HK-2 (cell line): ENCODE measurements at regions not wholly inside any gene's neighbourhood (a gene's known extent, or its start where the extent isn't known, plus 50 kb on each side); places are given as distances from the start of the nearest gene placed in this dataset.

ENCODE experiments used
- DNase-seq: peaks from one replicate; pipeline ENCODE4 v3.0.0-alpha.2; 2018; ENCODE audit not compliant: unreplicated experiment

GRCh38 chr9:134487066-134487710 lies 154.4 kb upstream of the COL5A1 start:
- no peak for DNase-seq

DNA sequence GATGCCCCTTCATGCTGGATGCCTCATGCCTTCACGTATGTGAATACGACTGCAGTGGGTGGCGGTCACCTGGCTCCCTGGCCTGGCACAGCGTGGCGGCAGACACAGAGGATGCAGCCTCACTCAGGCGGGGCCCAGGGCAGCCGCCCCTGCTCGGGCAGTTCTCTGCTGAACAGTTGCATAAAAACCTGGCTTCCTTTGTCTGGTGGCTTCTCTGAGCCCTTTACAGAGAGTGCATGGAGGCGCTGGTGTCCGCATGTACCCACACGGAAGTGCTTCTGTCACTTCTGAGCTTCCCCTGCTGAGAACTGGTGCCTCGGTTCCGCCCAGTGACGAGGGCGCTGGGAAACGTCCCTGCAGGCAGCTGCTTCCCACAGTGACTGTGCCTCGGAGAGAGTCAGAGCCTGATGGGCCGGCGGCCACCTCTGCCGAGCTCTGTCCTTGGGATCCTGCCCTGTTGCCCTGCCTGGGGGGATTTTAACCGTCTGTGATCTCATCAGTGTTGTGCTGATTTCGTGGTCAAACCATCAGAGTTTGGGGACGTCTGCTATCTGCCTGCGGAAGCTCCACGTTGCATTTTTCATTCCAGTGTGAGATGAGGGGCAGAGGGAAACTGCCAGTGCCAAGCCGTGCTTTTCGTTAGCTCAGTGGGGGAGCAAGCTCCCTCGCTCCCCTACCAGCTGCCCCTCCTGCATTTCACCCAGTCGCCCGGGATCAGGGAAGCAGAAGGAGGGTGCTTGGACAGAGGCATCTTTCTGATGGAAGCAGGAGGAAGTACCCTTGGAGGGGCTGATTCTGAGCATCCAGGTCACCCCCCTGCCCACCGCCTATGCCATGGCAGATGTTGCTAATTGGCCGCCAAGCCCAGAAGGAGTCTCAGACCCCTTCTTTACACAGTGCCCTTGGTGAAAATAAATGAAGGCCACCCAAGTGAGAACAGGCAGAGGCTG lies 153.0 kb upstream of the COL5A1 start:
- no peak for DNase-seq

DNA sequence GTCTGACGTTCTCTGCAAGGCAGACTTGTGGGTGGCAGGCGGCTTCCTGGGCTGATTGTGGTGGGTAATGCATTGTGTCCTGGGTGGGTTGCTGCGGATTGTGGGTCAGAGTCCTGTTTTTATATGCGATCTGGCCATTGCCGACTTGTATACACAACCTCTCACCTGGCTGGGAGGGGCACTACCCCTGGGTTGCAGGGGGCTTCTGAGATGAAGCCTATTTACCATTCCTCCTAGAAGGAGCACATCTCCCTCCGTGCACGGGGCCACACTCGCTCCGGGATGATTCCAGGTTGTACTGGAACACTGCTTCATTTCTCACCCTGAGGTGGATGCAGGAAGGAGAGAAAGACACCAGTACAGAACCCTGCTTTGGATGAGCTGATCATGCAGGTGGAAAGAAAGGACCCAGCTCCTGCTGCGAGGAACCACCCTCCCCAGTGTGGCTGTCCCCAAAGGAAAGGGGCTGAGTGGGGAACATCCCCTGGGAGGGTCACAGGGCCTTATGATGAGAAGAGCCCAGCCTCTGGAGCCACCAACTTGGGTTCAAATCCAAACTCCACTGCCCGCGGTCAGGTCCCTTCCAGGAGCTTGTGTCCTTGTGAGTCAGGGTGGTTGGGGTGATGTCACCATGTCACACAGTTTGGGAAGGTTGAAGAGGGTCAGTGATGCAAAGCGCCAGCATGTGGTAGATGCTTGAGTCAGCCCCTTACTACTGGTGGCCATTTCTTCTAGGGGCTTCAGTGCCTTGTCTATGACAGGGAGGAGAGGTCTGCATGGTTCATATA lies 151.8 kb upstream of the COL5A1 start:
- no peak for DNase-seq

- DNase-seq = no peak
Observed at GRCh38 chr9:134490446-134490845, 151.2 kb upstream of the COL5A1 start.

DNA sequence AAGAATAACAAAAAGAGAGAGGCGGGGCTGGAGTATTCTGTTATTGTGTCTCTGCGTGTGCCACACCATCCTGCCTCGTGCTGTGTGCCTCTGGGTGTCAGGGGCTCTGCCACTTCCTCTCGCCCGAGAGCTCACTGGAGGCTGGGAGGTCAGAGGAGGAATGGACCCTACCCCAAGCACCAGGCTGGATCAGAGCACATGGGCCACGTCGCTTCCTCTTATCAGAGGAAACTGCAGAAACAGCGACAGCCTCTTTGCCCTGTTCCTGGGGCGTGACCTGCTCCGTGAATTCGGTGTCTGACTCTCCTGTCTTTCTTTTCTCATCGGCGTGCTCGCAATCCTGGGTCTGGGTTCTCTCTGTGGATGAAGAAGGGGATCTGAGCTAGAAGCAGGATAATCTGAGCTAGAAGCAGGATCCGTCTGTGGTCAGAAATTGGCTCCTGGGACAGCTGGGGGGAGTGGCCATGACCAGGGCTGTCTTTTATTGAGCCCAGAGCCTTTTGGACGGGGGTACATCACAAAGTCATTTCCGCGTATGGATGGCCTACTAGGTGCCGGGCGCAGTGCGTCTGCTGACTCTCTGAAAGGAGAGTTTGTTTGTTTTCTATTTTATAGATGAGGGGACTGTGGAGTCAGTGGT lies 150.3 kb upstream of the COL5A1 start:
- DNase-seq = no peak

DNA sequence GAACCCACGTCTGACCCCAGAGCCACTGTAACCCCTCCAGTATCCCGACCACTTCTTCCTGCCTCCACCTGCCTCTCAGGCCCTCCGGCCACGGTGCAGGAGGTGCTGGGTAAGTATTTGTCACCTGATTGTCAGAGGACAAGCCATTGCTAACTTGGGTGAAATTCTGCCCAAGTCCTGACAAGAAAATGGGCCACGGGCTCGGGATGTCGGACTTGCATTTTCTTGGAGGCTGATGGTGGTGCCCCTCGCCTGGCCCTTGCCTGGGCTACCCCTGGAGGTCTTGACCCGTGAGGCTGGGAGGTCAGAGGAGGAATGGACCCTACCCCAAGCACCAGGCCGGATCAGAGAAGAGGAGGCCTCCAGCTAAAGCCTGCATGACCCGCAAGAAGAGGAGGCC lies 149.7 kb upstream of the COL5A1 start:
- no peak for DNase-seq

DNA sequence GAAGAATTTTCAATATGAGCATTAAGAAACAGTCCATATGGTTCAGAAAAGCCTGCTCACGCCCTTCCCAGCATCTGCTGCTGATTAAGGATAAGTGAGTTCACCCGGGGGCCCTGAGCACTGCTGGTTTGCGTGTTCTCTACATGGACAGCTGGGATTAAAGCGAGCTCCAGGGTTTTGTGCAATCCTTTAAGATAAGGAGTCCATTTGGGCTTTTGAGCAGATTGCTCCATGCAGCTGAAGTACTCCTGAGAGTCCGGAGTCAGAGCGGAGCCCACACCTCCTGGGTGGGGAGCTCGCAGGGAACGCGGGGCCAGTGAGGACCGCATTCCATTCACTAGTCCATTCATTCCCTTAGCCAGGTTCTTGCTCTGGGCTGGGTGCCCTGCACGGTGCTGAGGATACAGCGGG lies 149.3 kb upstream of the COL5A1 start:
- DNase-seq = no peak

GRCh38 chr9:134492721-134493460 lies 148.7 kb upstream of the COL5A1 start:
- no peak for DNase-seq

DNA sequence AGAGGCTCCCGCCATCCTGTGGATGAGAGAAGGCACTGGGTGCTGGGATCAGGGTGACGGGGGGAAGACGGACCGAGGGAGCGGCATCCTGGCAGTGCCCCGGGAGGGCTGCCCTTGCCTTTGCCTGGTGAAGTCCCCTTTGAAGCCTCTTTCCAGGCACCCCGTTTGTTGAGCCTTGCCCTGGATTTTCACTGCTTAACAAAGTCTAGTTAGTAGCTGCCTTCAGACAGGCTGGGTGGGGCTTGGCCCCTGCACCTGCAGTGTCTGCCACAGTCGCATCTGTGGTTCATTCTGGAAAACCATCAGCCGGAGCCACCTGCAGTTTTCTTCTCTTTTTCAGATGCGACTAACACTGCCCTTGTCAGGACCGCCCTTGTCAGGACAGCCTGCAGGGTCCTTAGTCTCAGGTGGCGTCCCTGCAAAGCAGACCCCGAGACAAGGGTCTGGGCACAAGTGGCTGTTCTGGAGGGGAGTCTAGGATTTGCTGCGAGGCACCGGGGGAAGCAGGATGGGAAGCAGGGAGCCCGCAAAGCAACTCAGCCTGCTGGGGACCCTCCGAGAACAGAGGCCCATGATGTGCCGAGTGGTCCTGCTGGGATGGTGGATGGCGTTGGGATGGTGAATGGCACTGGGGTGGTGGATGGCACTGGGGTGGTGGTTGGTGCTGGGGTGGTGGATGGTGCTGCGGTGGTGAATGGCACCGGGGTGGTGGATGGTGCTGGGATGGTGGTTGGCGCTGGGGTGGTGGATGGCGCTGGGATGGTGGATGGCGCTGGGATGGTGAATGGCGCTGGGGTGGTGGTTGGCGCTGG lies 147.9 kb upstream of the COL5A1 start:
- DNase-seq = no peak

DNA sequence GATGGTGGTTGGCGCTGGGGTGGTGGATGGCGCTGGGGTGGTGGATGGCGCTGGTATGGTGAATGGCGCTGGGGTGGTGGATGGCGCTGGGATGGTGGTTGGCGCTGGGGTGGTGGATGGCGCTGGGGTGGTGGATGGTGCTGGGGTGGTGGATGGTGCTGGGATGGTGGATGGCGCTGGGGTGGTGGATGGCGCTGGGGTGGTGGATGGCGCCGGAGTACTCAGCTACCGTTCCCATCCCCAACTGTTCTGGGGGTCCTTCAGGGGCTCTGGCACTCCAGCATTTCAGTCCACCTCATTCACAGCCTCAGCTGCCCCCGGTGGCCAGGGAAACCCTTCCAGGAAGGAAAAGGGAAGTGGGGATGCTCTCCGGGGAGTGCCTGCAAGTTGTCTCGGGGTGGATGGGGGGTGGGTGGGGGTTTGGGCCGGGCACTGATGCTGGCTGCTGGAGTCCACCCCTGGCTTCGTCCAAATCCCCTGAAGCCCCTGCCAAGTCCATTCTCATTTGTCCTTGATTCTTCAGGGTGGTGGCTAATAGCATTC lies 147.3 kb upstream of the COL5A1 start:
- DNase-seq = no peak

DNA sequence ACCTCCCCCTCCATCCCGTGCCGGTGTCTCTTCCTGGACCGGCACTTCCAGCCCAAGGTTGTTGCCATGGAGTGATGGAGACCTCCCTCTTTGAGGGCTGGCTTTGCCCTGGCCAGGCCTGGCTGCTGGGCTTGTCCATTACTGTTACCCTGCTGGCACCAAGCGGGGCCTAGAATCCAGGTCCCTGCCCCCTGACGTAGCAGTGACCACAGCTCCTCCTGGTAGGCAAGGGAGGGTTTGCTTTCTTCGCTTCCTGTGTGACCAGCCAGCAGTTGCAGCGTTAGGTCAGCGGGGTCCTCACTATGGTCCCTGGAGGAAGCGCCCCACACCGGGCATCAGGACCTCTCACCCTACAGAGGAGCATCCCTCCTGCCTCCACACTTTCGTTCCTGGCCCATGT lies 146.7 kb upstream of the COL5A1 start:
- no peak for DNase-seq

DNA sequence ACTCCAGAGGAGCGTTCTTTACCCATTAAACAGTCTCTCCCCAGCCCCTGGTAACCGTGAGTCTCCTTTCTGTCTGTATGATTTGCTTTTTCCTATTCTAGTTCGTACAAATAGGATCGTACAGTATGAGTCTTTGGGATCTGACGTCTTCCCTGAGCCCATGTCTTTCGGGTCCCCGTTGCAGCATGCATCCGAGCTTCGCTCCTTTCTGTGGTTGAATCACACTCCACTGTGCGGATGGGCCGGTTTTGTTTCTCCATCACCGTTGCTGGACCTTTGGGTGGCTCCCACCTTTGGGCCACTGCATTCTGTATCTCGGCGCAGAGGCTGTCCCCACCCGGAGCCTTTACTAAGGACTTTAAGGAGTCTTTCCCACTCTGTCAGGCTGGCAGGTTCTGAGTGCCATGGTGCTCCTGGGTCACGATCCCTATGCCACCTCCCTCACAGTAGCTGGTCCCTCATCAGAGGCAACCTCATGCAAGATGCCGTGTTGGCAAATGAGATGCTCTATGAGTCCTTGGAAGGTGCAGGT lies 145.7 kb upstream of the COL5A1 start:
- DNase-seq = no peak

DNA sequence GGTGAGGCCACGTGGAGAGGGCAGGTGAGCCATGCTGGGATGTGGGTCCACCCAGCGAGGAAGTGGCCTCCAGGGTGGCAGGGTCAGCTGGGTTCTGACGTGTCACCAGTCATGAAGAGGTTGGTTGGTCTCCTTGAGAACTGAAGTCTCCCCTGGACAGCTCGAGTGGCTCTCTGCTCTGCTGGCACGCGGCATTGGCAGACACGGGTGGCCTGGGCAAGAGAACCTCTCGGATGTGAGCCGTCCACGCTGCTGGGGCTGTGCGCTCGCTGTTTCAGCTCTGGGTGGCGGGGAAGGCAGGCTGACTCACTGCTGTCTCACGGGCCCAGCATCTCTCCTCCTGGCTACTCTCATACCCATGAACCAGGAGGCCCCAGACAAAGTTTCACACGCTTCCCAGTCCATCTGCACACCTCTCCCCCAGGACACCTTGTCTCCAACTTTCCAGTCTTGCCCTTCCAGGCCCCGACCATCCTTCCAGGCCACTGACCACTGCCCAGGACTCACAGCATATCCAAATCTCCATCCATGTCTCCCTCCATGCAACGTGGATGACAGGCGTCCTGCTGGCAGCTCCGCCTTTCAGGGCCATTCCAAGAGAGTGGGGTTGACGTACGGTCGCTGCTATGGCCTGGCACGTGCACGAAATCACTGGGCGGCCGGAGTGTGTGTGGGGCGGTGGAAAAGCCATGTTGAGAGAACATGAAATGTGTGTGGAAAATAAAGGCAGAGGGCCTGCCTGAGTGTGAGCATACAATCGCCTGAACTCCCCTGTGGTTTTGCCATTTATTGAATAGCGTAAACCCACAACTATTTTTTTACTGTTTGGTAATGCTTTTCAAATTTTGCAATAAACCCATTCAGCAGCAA lies 145.0 kb upstream of the COL5A1 start:
- DNase-seq = no peak

DNA sequence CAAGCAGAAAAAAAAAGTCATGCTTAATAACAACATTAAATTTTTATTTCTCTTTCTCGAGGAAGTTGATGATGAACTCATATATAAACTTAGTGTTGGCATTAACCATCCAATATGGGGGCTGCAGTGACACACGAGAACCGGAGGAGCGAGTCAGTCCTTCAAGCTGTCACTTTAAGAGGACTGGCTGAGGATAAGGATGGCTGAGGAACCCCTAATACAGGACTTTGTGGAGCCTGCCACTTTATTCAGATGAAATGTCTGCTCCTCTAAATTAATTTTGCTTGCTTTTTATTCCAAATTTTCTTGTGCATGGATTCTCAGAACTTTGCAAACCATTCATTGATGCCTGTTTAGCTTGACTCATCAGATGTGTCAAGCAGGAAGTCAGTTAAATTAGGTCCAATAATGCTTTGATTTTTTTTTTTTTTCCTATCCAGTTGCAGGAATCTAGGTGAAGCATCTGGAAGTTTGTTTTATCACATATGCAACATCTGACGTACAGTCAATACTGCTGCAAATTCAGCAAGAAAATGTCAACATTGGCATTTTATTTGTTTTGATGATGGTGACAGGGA lies 144.2 kb upstream of the COL5A1 start:
- DNase-seq = no peak

DNA sequence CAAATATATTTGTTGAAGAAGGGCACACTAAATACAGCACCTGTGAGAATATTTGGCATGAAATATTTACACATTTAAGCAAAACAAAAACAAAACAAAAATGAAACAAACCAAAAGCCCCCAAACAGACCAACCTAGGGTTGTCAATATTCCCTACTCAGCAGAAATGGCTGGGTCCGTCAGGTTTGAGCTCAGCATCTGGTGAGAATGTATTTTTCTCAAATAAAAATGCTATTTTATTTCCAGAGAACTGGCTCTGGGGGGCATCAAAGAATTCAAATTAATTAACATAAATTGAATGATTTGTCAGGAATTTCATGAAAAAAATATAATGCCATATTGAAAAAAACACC lies 142.8 kb upstream of the COL5A1 start:
- no peak for DNase-seq

DNA sequence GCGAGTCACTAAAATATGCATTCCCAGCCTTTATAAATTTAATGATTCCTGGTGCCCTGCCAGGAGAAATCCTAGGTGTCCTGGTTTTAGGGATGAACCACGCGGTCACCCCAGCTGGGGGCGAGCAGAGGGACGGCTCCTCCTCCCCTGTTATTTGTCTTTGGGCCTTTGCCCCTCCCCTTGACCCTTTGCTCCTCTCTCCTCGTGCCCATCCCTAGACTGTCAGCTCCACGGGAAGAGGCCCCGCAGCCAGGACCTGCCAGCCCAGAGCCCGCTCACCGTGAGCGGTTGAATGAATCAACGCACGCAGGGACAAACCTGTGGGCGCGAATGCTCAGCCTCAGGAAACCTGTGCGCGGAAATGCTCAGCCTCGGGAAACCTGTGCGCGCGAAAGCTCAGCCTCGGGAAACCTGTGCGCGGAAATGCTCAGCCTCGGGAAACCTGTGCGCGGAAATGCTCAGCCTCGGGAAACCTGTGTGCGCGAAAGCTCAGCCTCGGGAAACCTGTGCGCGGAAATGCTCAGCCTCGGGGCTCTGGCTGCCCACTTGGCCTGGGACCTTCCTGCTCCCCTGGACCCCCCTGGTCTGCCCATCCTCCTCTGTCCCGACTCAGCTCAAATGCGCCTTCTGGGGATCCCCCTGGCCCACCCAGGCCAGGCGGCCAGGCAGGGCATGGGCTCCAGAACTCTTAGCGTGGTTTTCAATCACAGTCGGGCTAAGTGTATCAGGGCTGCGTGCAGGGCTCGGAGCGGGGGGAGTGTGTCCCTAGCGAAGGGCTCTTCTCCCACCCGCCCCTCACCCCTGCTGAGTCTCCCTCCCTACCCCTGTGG lies 140.5 kb upstream of the COL5A1 start:
- no peak for DNase-seq

DNA sequence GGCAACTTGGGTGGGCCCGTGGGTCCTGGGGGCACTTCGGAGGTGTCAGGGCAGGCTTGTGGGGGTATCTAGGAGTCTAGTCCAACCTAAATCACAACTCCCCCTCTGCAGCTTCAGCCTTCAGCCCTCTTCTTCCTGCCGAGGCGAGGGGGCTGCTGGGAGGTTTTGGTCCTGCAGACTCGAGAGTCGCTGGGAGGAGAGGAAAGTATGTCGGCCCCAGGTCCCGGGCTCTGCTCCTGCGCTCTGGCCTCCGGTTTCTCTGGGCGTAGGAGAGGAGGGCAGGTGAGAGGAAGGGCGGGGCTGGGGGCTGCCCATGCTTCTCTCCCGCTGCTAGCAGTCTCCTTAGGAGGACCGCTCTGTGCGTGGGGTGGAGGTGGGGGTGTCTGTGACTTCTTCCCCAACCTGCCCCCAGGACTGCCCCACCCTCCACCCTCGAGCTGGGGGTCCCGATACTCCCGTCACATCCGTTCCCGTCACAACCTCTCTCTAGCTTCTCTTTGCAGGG lies 139.8 kb upstream of the COL5A1 start:
- no peak for DNase-seq
